K562 (cell line): ENCODE measurements at regions not wholly inside any gene's neighbourhood (a gene's known extent, or its start where the extent isn't known, plus 50 kb on each side); places are given as distances from the start of the nearest gene placed in this dataset.

Experiments used
- ATAC-seq: fragments of 200-7000 bp; cut with Tn5 transposase; 3 replicates; pipeline ENCODE4 v1.9.1; 2020; ENCODE audit warnings: moderate library complexity
- BruUV-seq: library from RNA; stranded (reverse); fragments of 400-500 nt; replicated peaks from 2 replicates; lab custom pipeline; 2021; lab: Mats Ljungman, UMichigan
- CTCF ChIA-PET: fragments of 300-600 bp; formaldehyde crosslinking; extraction: SDS; loops from one replicate; lab custom pipeline; 2021; ENCODE audit warnings: low intra/inter-chr PET ratio; lab: Yijun Ruan, JAX
- POLR2A ChIA-PET: fragments of 300-600, 350-650 bp; sonication (Branson Sonifier 250); formaldehyde crosslinking; extraction: SDS; loops from one replicate; lab custom pipeline; 2021; ENCODE audit warnings: antibody characterized with exemption, inconsistent platforms; lab: Yijun Ruan, JAX
- DNase-seq, 4 experiments: peaks; one replicate each; pipeline versions ENCODE4 v3.0.0 to v3.0.0-alpha.2; 2011 to 2018; ENCODE audit warnings: low spot score in 3 of 4, mixed read lengths in 3 of 4; ENCODE audit errors: extremely low read depth in 1 of 4
- FAIRE-seq: peaks from 2 replicates; lab custom pipeline; 2011; peaks lifted over from hg19 to GRCh38; lab: Jason Lieb, UNC
- H2AFZ ChIP-seq: 2 replicates; pipeline ENCODE4 v1.6.0; 2011; ENCODE audit warnings: low read depth, low read length, control low read depth, inconsistent platforms
- H3K27ac ChIP-seq: fragments of 200-600 bp; 3 replicates; pipeline ENCODE4 v1.8.0; 2011; ENCODE audit warnings: low read depth, mild to moderate bottlenecking, control low read depth, inconsistent platforms, low read length, moderate library complexity, mixed read lengths; ENCODE audit errors: extremely low read depth
- H3K27me3 ChIP-seq, 2 experiments: fragments of 300-600 bp in 1 of 2; 2 replicates in 1 of 2; 3 replicates in 1 of 2; pipeline versions ENCODE4 v1.6.0 to v1.8.0; 2011; ENCODE audit warnings: inconsistent platforms in 2 of 2, low read length in 2 of 2, mild to moderate bottlenecking in 1 of 2, mixed read lengths in 1 of 2, moderate library complexity in 1 of 2; ENCODE audit not compliant: control insufficient read depth in 2 of 2, insufficient read depth in 2 of 2
- H3K36me3 ChIP-seq: fragments of 300-600 bp; 3 replicates; pipeline ENCODE4 v1.8.0; 2011; ENCODE audit warnings: mild to moderate bottlenecking, low read length, inconsistent platforms; ENCODE audit not compliant: control insufficient read depth, insufficient read depth
- H3K4me1 ChIP-seq, 2 experiments: fragments of 200-600 bp in 1 of 2; replicated peaks in 1 of 2; 2 replicates in 1 of 2; 3 replicates in 1 of 2; pipeline versions ENCODE4 v1.5.1 to v1.8.0; 2011; ENCODE audit warnings: inconsistent platforms in 2 of 2, low read length in 2 of 2, mild to moderate bottlenecking in 1 of 2, mixed read lengths in 1 of 2, moderate library complexity in 1 of 2; ENCODE audit not compliant: control insufficient read depth in 2 of 2, insufficient read depth in 2 of 2
- H3K4me2 ChIP-seq: 2 replicates; pipeline ENCODE4 v1.6.1; 2011; ENCODE audit warnings: low read length, control low read depth, inconsistent platforms, mixed read lengths; ENCODE audit not compliant: insufficient read depth
- H3K4me3 ChIP-seq: fragments of 200-600 bp; sonication (generic), shearing (Covaris generic); 2 replicates; pipeline ENCODE4 v1.5.1; 2016; ENCODE audit warnings: control low read depth, inconsistent platforms
- H3K79me2 ChIP-seq: fragments of 200-600 bp; 3 replicates; pipeline ENCODE4 v1.8.0; 2011; ENCODE audit warnings: low read length, inconsistent platforms; ENCODE audit not compliant: control insufficient read depth, insufficient read depth
- H3K9ac ChIP-seq, 2 experiments: 2 replicates each; pipeline versions ENCODE4 v1.6.0 to v1.6.1; 2011; ENCODE audit warnings: low read depth in 2 of 2, low read length in 2 of 2, control low read depth in 1 of 2, inconsistent platforms in 1 of 2, mild to moderate bottlenecking in 1 of 2, mixed read lengths in 1 of 2; ENCODE audit not compliant: insufficient read depth in 1 of 2
- H3K9me1 ChIP-seq: one replicate; pipeline ENCODE4 v1.6.0; 2011; ENCODE audit warnings: inconsistent platforms, mild to moderate bottlenecking, low read length, moderate library complexity; ENCODE audit not compliant: control insufficient read depth, insufficient read depth
- H3K9me3 ChIP-seq: replicated peaks from 2 replicates; pipeline ENCODE4 v1.5.1; 2011; ENCODE audit warnings: low read depth, low read length, inconsistent platforms; ENCODE audit not compliant: control insufficient read depth, insufficient read depth
- H4K20me1 ChIP-seq: replicated peaks from 2 replicates; pipeline ENCODE4 v1.6.1; 2011; ENCODE audit warnings: low read length, inconsistent platforms, mixed read lengths; ENCODE audit not compliant: control insufficient read depth, insufficient read depth
- REST ChIP-seq, 2 experiments: fragments of 450-650 bp; formaldehyde crosslinking in 1 of 2; IDR thresholded peaks; 2 replicates each; pipeline versions ENCODE4 v1.4.0 to v1.6.1; 2014 to 2020; ENCODE audit warnings: mild to moderate bottlenecking in 2 of 2, borderline replicate concordance in 1 of 2, low read depth in 1 of 2
- WGBS: fragments of 100-300 bp; shearing (Covaris generic); methylation state at CpG from one replicate; pipeline ENCODE4 v1.1.6; 2016; ENCODE audit warnings: low coverage, mixed read lengths; ENCODE audit not compliant: insufficient coverage; ENCODE audit errors: missing lambda C conversion rate; 5-methylcytosine and 5-hydroxymethylcytosine counted together
- in situ Hi-C: fragments of 300-500 bp; cut with MboI; formaldehyde crosslinking; loops from 4 replicates; pipeline ENCODE4 v1.15.0; 2018; ENCODE audit warnings: inconsistent platforms, mixed read lengths
- intact Hi-C: fragments of 100-400 bp; cut with micrococcal nuclease; formaldehyde crosslinking; loops from 2 replicates; pipeline ENCODE4 v1.14.2; 2022

DNA sequence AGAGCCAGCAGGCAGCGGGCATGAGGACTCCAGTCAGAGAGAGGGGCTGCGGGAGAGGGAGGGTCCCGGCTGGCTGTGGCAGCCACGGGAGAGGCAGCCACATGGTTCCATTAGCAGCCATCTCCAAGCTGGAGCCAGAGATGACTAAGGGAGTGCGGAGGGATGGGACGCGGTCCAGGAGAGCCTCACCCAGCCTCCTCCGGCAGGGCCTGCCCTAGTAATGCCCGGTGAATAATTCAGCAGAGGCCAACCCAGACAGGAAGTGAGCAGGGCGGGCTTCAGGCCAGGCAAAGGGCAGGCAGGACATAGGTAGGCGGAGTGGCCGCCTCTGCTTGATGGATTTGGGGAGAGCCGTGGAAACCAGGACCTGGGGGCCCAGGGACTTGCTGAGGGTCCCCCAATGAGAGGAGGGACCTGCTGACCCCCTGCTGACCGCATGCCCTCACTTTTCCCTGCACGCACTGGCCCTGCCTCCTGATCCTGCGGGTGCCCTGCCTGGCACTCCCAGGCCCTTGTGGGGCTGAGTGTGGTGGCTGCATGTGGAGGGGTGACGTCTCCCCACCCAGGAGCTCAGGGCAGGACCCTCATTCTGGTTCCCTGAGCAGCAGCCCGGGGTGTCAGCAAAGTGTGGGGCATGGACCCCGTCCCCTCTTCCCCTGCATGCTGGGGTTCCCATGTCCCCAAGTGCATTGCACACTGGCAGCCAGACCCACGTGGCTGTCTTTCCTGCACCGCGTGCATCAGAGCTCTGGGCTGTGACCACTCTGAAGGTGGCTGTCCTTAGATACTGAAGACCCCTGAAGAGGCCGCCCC lies 51.8 kb upstream of the SLCO4A1 start:
- Histone ChIP-seq H4K20me1 (0 out of 2 replicates have a peak, but pooled peaks cover 3% of the 10 kb centered on the region), H3K9me3 (no peaks in the 10 kb centered on the region), H3K9ac (no peak overlapping the region), H3K36me3 (no peaks in the 10 kb centered on the region), H3K79me2 (no peaks in the 10 kb centered on the region), H3K9me1 (no peaks in the 10 kb centered on the region), H3K4me3 (no peak overlapping the region), H2AFZ (no peak overlapping the region), H3K4me1 (peaks cover 2 to 17% of the 10 kb centered on the region in 2 experiments; a peak in 3 of 5 replicates), H3K27me3 (peaks cover 29 to 96% of the 10 kb centered on the region in 2 experiments), H3K4me2 (no peak overlapping the region), H3K27ac (no peak overlapping the region)
- ChIA-PET POLR2A (interaction anchor here (0.6 kb wide), 1 partner anchor 104 kb away, joined by 3 read pairs; no protein-coding TSS in a partner anchor), CTCF (no interaction called here)
- in situ Hi-C loops (no loop called here), intact Hi-C loops (no loop called here)
- FAIRE-seq (no peak), ATAC-seq (no peak), DNase-seq (no peak)
- no TSS peak for BruUV-seq
- WGBS = 1% methylated on average over 23 of the region's 23 CpGs
- TF ChIP-seq REST (IDR thresholded peaks at IDR 0.05; ENCODE audit: borderline replicate concordance) = no peak
- no peak for TF ChIP-seq REST (CRISPR knock-in tag; IDR thresholded peaks at IDR 0.05; ENCODE audit: low read depth)
